ENCODE measurements at regions not wholly inside any gene's neighbourhood (a gene's known extent, or its start where the extent isn't known, plus 50 kb on each side); places are given as distances from the start of the nearest gene placed in this dataset.
"Not testable (repeated sequence)": the region's sequence is repeated elsewhere in the genome, so short reads cannot be mapped to it uniquely, and the experiment has no call there.

DNA sequence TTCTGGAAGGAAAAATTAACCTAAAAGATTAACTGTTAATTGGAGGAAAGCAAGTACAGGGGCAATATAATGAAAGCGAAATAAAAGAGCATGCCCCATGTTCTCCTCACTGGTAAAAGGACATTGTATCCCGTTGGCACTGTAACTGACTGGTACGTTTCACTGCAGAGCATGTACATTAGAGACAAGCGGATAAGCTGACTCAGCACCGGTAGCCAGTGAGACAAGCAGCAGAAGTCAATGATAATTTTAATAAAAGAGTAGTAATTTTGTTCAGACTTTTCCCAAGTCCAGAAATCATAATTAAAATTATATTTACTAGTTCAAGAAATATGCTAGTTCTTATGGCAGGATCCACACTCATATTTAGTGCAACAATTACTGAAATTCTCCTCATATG, 161.5 kb upstream of the VWC2 start:
- DNase-seq: no peak

DNA sequence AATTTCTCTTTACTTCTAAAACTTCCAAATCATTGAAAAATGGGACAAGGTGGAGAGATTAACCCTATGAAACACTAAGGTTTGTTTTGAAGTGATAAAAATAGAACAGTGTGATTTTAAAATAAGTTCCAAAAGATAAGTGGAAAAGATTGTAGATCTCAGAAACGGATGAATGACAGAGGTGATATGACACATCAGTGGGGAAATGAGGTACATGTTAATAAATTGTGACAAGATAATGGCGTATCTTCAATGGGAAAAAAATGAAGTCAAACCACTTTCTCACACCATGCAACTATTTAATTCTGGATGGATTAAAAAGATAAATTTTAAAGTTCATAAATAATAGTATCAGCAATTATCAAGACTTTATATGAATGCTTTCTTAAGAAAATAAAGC, 159.7 kb upstream of the VWC2 start:
- no peak for DNase-seq

DNA sequence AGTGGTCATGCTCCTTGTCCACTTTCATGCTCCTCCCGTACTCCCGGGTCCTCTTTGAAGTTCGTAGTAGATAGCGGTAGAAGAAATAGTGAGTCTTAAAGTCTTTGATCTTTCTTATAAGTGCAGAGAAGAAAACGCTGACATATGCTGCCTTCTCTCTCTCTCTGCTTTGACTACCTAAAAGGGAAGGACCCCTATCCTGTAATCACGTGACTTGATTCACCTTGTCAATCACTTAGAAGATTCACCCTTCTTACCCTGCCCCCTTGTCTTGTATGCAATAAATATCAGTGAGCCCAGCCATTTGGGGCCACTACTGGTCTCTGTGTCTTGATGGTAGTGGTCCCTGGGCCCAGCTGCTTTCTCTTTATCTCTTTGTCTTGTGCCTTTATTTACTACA, 158.5 kb upstream of the VWC2 start:
- not testable (repeated sequence) for DNase-seq

DNA sequence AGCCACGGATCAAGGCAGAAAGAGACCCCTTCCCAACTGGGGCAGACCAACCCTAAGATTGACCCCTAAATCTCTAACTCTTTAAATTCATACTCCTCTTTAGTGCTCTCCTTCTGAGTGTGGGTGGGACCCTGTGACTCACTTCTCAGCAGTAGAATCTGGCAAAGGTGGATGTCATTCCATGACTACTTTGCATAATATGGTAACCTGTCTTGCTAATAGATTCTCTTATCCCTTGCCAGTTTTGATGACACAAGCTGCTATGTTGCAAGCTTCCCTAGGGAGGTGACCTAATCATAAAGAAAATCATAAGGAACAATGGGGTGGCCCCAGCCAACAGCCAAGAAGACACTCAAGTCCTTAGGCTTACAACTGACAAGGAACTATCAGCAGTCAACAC, 155.4 kb upstream of the VWC2 start:
- no peak for DNase-seq

DNA sequence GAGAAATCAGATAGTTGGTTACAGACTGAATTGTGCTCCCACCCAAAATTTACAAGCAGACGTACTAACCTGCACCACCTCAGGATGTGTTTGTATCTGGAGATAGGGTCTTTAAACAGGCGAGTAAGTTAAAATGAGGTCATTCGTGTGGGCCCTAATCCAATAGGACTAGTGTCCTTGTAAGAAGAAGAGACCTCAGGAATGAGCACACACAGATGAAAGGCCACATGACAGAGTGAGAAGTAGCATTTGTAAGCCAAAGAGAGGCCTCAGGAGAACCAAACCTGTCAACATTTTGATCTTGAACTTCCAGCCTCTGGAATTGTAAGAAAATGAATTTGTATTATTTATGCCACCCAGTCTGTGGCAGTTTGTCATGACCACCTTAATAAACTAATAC, 149.5 kb upstream of the VWC2 start:
- no peak for DNase-seq

DNA sequence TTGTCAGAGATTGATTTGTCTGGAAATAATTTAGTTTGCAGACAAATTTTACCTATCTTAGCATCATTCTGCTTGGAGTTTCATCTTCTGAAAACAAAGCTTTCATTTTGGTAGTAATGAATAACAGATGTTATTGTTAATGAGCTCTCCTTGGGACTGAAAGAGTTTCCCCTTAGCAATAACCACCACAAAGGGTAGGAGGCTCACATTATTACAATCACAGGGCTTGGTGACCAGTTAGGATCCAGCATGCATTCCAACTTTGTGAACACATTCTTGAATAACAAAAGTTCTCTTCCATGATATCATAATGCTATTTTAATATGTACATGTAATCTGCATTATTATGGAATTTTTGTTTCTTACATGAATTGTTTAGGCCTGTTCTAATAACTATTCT, 148.8 kb upstream of the VWC2 start:
- no peak for DNase-seq

DNA sequence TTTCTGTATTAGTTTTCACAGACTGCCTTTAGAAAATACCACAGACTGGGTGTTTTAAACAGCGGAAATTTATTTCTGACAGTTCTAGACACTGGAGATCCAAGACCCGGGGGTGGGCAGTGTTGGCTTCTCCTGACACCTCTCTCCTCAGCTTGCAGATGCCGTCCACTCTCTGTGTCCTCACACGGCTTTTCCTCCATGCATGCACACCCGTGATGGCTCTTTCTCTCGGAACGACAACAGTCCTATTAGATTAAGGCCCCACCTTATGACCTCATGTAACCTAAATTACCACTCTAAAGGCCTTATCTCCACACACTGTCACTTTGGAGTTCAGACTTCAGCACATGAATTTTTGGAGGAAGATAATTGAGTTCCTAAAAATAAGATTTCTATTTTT, 142.9 kb upstream of the VWC2 start:
- DNase-seq: no peak

DNA sequence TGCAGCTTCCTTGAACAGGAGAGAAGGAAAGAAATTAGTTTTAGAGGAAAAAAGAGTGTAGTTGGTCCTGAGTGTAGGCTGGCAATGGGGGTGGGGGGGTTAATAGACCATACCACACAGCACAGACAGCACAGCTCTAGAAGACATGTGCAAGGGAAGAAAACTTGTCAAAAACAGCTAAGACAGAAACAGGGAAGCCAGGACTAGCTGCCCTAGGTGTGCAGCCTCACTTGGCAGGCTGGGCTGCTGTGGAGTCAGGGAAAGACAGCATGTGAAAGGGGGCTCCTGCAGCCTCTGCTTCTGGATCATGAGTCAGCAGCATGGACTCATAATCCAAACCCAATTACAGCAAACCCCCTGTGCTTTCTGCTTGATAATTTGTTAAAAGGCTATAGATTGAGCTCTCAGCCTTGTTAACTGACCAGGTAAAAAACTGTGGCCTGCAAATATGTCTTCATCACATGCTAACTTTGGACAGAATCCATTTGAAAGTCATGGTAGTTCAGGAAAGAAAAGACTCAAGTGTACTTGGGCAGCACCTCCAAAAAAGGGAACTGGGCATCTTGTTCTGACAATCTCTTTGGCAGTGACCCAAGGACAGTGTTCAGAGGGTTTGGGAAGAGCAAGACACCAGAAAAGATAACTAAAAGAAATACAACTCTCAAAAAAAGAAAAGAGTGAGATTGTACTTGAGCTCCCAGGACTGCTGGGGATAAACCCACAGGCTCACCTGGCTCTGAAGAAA, 142.2 kb upstream of the VWC2 start:
- DNase-seq: no peak

DNA sequence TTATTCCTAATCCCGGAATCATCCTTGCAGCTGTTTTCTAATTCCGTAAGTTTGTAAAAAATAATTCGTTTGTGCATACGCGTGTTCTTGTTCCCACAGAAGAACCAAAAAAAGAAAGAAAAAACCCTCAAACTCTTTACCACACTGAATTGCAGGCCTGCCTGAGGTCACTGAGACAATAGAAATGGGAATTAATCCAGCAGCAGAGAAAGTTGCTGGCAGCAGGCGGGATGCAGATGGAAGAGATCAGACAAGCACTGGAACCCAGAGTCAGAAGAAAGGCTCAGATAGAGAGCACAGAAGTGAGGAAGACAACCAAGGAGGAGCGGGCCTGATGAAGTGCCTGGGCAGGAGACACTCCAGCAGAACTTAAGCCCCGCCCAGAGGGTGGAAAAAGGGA, 141.5 kb upstream of the VWC2 start:
- DNase-seq: no peak

DNA sequence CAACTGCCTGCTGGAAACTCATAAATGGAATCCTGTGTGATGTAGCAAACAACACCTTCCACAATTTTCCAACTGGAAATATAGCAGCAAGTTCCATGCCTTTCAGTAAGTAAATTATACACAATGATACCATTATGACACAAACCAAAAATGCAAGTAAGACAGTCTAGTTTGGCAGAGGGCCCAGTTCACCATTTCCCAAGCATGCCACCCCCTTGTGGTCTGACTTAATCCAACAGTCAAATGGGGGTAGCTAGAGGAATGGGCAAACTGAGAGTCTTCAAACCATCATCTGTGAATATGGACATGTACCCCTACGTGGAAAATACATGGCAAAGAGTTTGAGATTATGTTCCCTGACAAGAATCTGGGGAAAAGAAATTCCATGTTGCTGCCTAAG, 137.6 kb upstream of the VWC2 start:
- no peak for DNase-seq

DNA sequence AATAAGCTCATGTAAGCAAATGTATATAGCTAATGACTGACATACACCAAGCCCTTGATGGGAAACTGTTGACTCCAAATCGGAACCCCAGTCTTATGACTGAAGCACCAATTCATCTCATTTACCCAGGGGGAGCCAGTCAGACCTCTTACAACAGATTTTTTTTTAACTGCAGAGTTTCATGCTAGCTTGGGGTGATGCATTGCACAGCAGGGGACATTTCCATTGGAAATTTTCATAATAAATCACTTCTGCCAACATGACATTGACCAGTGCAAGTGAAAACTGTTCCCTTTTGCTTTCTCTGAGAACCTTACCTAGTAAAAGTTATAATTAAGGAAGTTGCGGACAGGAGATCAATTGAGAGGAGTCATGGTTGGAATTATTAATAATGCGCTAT, 137.0 kb upstream of the VWC2 start:
- no peak for DNase-seq

DNA sequence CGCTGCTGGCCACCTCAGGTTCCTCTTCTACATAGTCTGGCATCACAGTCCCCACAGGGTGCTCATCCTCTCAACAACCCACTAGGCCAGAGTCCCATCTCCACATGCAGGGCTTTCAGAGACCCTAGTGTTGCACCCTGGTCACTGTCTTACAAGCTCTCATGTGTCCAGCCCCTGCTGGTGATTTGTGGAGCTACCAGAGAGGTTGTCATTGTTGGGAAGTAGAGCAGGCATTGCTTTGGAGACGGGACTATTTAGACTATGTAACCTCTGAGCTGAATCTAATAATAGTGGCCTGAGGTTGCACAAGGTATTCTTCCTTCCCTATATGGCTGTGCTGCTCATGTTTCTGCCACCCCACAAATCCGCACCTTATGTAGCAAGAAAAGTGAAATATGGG, 135.3 kb upstream of the VWC2 start:
- DNase-seq: no peak

DNA sequence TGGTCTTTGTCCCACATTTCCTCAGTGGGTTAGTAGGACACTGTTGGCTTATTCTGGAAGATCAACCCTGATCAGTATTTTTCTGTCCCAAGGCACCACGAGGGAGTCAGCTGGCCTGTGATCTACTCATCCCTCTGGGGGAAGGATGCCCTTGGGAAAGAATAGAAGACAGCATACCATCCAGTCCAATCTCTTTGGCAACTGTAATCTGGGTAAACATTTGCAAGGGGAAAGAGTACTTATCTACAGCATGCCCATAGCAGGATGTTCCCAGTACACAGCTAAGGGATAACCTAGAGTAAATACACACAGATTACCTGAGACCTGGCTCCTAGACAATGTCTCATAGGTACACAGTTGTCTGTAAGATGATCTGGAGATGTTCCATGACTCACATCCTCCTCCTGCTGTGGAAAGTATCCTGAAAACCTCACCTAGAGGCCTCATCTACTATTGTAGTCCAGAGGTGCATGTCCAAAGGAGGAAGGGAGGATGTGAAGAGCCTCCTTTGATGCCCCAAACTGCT, 134.3 kb upstream of the VWC2 start:
- no peak for DNase-seq

DNA sequence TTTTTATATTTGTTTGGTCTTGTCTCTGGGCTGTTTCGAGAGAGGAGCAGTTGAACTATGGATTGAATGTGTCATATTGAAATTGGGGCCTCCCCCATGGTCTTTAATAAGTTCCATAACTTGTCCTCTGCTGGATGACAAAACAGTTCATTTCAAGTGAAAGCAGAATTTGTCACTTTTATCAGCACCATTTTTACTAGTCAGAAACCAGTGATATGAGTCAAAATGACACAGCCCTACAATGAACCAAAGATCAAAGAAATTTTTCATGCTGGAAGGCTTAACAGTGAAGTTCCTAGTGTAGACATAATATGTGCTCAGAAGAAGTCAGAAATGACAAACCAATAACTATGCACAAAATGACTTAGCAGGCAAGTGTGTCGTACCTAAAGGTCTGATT, 133.6 kb upstream of the VWC2 start:
- no peak for DNase-seq

DNA sequence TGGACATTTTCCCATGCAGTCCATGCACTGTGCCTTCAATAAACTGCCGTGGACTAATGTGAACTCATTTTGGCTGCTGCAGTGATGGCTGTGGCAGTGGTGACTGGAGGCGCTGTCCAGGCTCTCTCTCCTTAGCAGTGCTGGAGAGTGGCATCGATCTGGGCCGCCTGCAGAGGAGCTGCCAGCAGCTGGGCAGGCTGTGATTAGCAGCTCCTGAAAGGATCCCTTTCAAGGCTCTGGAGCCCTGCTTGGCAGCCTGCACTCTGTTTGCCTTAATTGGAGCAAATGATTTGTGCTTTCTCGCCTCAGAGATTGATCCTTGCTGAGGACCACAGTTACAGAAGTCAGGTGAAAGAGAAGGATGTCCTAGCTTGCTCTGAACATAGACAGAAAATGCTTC, 130.1 kb upstream of the VWC2 start:
- DNase-seq: no peak

DNA sequence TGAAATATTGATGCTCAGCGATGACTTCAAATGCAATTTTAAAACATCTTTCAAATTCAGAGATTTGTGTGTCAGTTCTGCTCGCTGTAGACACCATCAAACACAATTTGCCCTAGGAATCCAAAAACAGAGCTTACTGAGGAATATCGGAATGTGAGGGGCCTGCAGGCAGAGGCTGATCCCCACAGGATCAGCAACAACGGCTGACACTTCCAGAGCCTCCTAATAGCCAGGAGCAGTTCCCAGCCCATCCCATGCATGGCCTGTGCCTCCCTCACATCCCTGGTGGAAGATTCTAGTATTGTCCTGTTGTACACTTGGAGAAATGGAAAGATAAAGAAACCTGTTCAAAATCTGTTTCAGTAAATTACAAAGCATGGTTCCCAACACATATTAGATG, 129.7 kb upstream of the VWC2 start:
- no peak for DNase-seq

DNA sequence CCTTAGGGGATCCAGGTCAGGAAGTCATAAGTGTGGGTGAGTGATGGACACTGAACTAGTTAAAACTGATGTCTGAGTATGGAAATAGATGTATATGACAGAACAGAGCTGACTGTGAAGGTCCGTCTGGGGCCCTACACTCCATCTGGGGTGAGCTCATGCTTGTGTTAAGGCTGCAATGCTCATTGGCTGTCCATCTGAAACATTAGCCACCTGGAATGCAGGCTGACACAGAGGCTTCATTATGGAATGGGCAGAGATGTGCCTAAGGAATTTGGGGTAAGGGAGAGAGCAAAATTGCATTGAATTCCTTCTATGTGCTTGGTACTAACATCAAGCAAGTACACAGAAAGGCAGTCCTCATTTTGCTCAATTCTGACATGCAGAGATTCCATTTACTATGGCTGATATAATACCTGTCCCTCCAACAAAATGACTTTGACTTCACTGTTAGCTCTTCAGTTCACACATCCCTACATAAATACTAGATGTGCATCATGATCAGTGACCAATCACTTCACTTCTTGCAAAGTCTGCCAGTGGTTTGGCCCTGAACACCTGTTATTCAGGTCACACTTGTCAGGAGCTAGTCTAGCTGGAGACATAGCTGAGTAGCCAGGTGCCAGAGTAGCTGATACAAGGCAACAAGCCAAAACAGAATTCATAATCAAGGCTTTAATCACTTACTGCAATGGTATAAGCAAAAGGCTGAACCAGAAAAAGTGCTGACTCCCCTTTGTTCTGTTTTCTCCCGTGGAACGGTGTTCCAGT, 128.9 kb upstream of the VWC2 start:
- no peak for DNase-seq

DNA sequence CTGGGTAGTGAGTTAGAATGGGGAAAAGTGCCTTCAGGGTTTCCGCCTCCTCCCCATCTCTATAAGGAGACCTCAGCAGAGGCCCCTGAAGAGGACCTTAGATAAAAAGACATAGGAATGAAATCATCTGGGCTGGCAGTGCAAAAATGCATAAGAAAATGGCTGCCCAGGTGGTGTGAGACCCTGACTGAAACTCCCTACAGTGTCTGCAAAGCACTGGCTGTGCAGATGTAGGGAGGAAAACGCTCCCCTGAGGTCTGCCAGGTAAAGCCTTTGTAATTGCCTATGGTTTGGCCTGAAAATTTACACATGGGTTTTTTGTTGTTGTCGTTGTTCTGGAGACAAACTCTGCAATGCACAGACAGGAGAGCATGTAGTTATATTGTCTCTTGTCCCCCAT, 128.1 kb upstream of the VWC2 start:
- no peak for DNase-seq

DNA sequence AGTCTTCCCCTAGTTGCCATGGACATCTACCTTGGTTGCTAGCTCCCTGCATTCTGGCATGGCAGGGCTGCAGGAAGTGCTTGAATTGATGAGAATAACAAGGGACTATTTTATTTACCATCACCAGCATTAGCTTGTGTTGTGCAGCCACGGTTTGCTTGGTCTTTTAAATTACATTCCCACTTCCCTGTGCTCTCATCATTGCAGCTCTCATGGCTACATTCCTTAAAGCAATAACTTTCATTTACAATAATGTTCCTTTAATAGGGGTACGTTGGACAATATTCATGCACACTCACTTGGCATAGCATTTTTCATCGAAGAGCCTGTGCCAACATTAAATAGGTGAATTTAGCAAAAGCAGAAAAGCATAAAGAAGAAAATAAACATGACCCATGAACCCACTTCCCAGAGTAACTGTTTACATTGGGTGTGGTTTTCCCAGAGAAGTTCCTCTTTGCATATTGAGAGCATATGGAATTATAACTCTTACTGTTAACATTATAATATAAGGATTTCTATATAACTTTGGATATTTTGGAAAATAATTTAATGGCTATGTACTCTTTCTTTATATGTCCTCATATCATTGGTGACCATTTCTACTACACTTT, 113.2 kb upstream of the VWC2 start:
- DNase-seq: no peak

DNA sequence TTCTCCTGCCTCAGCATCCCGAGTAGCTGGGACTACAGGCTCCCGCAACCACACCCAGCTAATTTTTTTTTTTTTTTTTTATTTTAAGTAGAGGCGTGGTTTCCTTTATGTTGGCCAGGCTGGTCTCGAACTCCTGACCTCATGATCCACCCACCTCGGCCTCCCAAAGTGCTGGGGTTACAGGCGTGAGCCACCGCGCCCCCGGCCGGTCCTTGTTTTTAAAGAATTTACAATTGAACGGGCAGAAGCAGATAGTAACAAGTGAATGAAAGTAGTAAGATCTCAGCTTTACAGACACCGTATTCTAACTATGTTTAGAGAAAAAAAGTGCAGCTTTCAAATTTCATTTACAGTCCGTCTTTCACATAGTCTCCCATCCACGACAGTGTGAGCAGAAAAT, 112.5 kb upstream of the VWC2 start:
- DNase-seq: no peak

DNA sequence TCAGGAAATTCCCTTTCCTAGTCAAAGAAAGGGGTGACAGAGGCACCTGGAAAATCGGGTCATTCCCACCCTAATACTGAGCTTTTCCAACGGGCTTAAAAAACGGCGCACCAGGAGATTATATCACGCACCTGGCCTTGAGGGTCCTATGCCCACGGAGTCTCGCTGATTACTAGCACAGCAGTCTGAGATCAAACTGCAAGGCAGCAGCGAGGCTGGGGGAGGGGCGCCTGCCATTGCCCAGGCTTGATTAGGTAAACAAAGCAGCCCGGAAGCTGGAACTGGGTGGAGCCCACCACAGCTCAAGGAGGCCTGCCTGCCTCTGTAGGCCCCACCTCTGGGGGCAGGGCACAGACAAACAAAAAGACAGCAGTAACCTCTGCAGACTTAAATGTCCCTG, 107.5 kb upstream of the VWC2 start:
- DNase-seq: not testable (repeated sequence)

DNA sequence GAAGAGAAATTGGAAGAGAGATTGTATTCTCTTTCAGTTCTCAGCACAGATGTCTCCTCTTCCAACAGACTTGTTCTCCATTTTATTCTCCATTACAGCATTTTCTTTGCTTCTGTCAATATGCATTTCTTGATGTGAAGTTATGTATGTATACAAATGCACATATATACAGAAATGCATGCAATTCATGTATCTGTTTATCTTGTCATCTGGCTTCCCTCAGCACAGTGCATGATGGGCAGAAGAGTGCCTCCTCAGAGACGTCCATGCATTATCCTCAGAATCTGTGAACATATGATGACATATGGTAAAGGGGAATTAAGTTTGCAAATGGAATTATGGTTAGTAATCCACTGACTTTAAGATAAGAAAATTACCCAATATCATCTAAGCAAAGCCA, 106.7 kb upstream of the VWC2 start:
- no peak for DNase-seq

DNA sequence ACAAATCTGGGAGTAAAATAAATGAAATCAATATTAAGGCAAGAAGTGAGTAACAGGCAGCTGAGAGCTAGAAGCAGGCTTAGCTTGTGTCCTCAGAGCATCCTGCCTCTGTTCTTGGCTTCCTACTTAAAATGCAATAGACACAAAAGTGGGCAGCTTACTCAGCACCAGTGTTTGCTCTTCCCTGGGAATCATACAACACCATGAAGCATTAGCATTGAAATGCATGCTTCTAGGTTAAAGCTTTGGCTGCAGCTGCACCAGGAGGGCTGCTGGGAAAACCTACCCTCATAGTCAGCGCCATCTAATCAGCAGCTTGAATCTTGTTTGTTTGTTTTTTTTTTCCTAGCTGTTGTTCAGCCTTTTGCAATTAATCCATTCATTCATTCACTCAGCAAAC, 104.2 kb upstream of the VWC2 start:
- no peak for DNase-seq

Measured in renal pelvis (tissue), 1 donor.